ENCODE measurements at regions not wholly inside any gene's neighbourhood (a gene's known extent, or its start where the extent isn't known, plus 50 kb on each side); places are given as distances from the start of the nearest gene placed in this dataset.

DNA sequence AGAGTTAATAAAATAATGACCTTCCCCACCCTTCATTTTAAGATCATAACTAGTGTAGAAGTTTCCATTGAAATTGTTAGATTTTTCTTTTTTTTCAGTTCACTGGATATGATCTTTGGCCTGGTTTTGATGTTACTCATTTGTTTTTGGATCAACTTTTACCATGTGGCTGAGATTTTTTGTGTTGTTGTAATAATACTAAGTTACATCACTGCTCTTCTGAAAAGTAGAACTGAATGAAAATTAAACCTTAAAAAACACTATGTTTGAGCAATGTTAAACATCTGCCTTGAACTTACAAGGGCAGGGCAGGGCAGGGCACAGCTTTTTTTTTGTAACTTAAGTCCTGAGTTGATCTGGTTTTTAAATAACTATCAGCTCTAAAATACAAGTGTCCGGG lies 204.8 kb upstream of the ADAMTS5 start:
- TF ChIP-seq CTCF (IDR thresholded peaks at IDR 0.05; ENCODE audit: poor library complexity) (no peak), EZH2 (IDR thresholded peaks at IDR 0.05; ENCODE audit: borderline replicate concordance) (no peak)
